NCI-H524 treated with DMSO at 0.1 percent for 48 hours (cell line): ENCODE measurements at regions not wholly inside any gene's neighbourhood (a gene's known extent, or its start where the extent isn't known, plus 50 kb on each side); places are given as distances from the start of the nearest gene placed in this dataset.
"Not testable (repeated sequence)": the region's sequence is repeated elsewhere in the genome, so short reads cannot be mapped to it uniquely, and the experiment has no call there.

ENCODE experiments used
- DNase-seq: peaks from one replicate; lab custom pipeline; 2025; lab: John Stamatoyannopoulos, UW

DNA sequence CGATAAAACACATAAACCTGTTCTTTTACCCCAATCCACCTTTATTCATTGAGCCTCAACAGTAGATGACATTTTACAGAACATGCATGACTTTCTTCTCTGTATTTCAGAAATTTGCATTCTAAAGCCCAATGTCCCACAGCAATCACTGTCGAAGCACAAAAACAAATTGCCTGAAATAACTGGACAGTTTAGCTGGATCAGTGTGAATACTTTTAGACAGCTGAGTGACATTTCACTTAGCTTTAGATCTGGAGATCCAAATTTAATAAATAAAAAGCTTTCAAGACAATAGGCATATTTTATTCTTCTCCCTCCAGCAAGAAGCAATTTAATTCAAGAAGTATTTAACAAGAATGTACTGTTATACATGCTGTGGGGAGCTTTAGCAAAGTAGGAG lies 109.1 kb upstream of the FSCB start:
- no peak for DNase-seq

DNA sequence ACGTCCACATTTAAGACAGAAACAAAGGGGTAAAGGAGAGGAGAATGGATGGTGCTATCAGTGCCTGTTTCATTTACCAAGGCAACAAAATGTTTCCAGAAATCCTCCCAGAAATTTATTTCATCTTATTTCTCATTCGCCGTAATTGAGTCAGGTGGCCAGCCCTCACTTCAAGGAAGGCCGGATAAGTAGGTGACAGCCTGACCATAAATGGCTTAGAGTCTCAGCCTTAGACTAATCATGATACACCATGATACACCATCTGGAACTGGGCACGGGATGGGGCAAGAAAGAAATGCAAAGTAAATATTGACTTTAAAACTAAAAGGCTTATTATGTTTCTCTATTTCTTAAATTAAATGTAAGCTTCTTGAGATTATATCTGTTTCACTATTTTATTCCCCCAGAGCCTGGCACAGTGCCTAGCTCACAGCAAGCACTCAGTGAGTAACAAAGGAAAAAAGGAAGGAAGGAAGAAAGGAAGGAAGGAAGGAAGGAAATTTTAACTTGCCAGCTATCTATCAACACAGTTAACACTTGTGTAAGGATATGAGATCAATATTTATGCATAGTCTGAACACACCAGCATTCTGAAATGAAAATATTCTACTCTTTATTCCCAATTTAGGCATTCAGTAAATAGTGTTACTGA lies 106.1 kb upstream of the FSCB start:
- DNase-seq: peak; percentile 84

DNA sequence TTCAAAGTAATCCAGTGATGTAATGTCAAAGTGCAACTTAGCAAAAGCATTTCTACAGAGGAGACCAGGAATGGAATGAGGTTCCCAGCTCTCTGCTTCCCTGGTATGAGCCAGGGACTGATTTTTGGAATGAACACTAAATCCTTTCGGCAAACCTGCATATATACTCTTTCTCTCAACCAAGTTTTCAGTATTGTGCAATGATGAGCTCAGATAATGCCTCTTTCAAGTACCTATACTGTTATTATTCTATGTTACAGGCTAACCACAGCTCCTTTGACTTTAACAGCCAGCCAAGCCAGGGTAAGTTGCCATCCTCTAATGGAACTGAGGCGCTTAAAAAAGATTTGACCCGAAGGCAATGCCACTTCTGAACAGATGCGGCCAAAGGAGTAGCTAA lies 104.9 kb upstream of the FSCB start:
- peak; percentile 39 for DNase-seq

GRCh38 chr14:44609876-44610510 lies 102.9 kb upstream of the FSCB start:
- no peak for DNase-seq

DNA sequence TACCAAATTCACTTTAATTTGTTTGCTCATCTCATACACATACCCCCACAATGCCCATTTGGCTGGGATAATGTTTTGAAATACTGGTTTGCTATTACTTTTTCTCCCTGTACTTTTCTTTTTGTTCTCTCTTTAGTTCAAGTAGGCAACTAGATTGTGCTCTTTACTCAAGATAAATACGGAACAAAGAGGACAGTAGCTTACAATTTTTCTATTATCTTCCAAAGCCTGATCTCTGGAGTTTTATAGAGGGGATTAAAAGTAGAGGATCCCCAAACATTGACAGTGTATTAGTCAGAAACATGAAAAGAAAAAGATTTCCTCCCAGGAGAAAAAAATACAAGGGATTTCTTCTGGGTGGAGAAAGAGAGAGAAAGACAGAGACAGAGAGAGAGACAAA lies 102.1 kb upstream of the FSCB start:
- no peak for DNase-seq

DNA sequence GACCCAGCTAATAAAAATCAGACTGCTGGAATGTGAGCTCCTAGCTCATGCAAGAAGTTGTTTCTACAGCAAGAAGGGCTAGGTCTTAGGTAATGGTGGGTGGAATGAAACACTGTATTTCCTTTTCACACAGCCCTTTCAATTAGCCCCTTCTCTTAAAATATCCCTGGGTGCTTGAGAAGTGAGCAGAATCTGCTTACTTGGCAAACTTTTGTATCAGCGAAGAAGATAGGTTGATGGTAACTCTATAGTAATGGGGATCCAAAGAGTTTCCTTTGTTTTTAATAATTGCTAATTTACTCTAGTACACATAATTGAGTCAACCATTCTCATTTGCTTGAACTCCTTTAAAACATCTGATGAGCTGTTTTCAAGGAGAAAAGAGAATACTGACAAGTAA lies 100.6 kb upstream of the FSCB start:
- DNase-seq: no peak

DNA sequence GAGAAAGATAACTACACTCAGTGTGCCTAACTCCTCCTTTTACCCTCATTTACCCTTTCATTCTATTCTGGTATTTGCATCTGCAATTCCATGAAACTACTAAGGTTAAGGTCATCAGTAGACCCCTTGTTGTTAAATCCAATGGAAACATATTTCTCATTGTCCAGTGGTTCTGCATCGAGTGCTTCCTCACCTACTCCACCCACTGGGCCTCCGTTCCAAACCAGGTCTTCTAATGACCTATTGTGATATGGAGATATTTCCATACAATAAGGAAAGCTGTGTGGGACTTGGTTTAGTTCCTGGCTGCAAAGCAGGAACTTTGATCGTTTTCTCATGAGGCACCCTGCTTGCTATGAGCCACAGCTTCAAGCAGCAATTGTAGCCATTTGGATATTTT lies 99.5 kb upstream of the FSCB start:
- no peak for DNase-seq

GRCh38 chr14:44601266-44601665 lies 94.2 kb upstream of the FSCB start:
- not testable (repeated sequence) for DNase-seq

GRCh38 chr14:44589180-44589579 lies 82.1 kb upstream of the FSCB start:
- no peak for DNase-seq

- DNase-seq: no peak
Measured at GRCh38 chr14:44586910-44587309, 79.8 kb upstream of the FSCB start.

DNA sequence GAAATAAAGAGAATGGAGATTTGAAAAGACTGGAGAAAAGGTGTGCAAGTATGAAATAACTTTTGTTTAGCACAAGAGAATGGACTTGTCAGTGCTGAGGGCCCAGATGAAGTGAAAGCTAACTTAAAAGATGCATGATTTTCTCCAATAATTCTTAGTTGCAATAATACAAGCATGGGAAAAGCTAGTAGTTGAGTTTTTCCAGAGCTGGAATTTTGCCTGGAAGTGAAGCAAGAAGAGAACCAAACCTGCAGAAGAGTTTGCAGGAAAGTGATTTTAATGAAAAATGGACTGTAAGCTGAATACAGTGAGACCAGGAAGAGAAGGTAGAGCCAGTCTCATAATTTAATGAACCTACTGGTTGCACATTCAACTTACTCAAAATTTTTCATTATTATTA lies 69.3 kb upstream of the FSCB start:
- no peak for DNase-seq

DNA sequence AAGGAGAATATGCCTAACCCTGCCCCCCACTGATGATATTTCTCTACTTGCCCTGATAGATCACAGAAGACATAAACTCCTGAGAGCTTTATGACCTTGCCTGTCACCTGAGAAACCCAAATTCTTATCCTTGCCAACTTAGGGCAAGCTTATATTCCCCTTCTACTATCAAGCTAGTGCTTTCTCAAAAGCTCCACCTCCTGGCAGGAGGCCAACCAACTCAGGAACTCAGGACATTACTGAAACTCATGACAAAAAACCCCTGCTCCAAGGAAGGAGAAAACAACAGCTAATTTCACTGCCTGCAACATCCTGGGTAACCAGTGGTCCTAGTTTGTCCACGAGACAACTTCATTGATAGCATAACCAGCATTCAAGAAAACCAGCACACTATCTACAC lies 60.9 kb upstream of the FSCB start:
- DNase-seq: no peak

GRCh38 chr14:44565968-44566367 lies 58.9 kb upstream of the FSCB start:
- DNase-seq: no peak

DNA sequence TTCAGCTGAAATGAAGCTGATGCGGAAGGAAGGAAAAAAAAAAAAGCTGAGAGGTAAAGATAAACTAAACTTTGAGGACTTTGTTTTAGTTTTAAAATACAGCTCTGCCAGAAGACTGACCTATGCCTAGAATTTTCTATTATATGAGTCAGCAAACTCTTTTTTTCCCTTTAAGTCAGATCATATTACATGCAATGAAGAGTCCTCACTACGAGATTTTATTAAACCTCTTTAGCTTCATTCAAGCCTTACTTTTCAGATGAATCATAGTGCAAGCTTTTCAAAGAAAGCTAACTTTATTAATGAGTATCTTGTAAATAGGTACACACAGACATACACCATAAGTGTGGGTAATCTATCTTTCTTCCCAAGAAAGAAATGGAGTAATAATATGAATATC lies 57.8 kb upstream of the FSCB start:
- no peak for DNase-seq
